Stimulated activated CD8-positive, alpha-beta memory T cell treated with anti-CD3 and anti-CD28 coated beads, Interleukin-15, amount 100 ng/mL, for 4 hours (primary cell): ENCODE measurements at regions not wholly inside any gene's neighbourhood (a gene's known extent, or its start where the extent isn't known, plus 50 kb on each side); places are given as distances from the start of the nearest gene placed in this dataset.
"Not testable (repeated sequence)": the region's sequence is repeated elsewhere in the genome, so short reads cannot be mapped to it uniquely, and the experiment has no call there.

Experiments used
- DNase-seq, 2 donors: peaks; one replicate each; pipeline ENCODE4 v3.0.0-alpha.2; 2020; ENCODE audit warnings: low read depth in 2 of 2

GRCh38 chr4:22630161-22630975 is 62.4 kb upstream of the GBA3 start:
- not testable (repeated sequence) for DNase-seq

DNA sequence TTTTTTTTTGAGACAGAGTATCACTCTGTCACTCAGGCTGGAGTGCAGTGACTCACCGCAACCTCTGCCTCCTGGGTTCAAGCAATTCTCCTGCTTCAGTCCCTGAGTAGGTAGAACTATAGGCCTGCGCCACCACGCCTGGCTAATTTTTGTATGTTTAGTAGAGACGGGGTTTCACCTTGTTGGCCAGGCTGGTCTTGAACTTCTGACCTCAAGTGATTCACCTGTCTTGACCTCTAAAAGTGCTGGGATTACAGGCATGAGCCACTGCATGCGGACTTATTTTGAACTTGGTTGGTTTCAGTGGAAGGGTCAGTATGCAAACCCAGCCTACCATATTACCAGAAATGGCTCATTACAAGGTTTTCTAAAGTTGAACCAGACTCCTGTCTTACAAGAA is 61.6 kb upstream of the GBA3 start:
- not testable (repeated sequence) for DNase-seq

- DNase-seq, result no peak
Observed at GRCh38 chr4:22634541-22635181, 58.1 kb upstream of the GBA3 start.

GRCh38 chr4:22635182-22635549 is 57.6 kb upstream of the GBA3 start:
- not testable (repeated sequence) for DNase-seq

GRCh38 chr4:22635692-22636091 is 57.0 kb upstream of the GBA3 start:
- no peak for DNase-seq

GRCh38 chr4:22637306-22637705 is 55.4 kb upstream of the GBA3 start:
- DNase-seq, result no peak
